ENCODE measurements at regions not wholly inside any gene's neighbourhood (a gene's known extent, or its start where the extent isn't known, plus 50 kb on each side); places are given as distances from the start of the nearest gene placed in this dataset.

DNA sequence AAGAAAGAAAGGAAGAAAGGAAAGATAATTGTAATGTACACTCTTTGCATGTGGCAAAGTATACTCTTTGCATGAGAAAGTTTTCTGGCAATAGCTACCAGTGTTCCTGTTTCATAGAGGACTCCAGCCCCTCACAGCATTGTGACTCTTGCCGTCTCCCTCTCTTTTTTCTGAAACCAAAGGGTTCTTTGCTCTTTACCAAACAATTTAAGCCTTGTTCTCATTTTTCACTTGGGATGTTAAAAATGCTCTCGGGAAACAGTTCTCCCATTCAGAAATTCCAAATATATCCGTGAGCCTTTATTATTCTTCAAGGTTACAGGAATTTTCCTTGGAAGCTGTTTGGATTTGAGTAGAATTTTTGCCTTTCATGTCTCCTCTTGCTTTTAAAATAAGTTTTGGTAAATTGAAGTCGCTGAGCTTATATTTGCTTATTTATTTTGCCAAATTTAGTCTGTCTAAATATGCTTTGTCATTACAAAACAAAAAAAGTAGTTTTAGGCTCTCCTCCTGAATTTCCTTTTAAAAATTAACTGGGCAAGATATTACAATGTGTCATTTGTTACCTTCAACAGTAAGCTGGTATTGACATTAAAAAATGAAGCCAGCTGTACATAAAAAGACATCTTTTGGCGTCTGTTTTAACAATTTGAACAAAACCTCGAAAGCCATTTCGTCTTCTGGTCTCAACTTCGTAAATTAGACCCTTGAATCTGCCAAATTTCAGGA, 103.8 kb upstream of the ARMC2 start:
- Histone ChIP-seq H3K27me3 (ENCODE audit: control insufficient read depth, insufficient read depth, low read length) (no peaks in the 10 kb centered on the region), H3K4me3 (ENCODE audit: low read depth, low read length) (no peak overlapping the region), H3K4me1 (ENCODE audit: control insufficient read depth, insufficient read depth, low read length) (peaks cover 12% of the 10 kb centered on the region), H3K36me3 (ENCODE audit: control insufficient read depth, insufficient read depth, low read length) (no peaks in the 10 kb centered on the region), H3K9ac (ENCODE audit: low read length) (no peak overlapping the region), H3K9me3 (ENCODE audit: control insufficient read depth, insufficient read depth, low read depth, low read length) (no peaks in the 10 kb centered on the region), H3K27ac (ENCODE audit: low read depth, low read length) (no peak overlapping the region)

DNA sequence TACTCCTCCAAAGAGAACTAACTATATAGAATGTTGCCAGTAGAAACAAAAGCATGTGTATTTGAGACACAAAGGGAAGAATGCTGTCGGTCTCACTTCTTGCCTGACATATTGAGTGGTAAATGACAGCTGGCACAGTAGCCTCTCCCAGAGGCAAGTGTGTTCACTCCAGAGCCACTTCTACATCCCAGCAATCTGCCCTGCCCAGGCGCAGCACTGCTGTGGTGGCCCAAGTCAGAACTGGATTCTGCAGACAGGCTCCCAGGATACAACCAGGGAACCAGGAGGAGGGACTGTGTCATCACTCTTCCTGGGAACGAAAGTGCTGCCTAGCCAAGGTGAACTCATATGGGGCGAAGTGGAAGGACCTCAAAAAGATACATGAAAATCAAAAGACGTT, 103.2 kb upstream of the ARMC2 start:
- H3K27me3 ChIP-seq (ENCODE audit: control insufficient read depth, insufficient read depth, low read length) = no peaks in the 10 kb centered on the region
- no peak overlapping the region for H3K4me3 ChIP-seq (ENCODE audit: low read depth, low read length)
- no peaks in the 10 kb centered on the region for H3K36me3 ChIP-seq (ENCODE audit: control insufficient read depth, insufficient read depth, low read length)
- H3K9ac ChIP-seq (ENCODE audit: low read length) = no peak overlapping the region
- H3K4me1 ChIP-seq (ENCODE audit: control insufficient read depth, insufficient read depth, low read length) = peaks cover 12% of the 10 kb centered on the region
- no peaks in the 10 kb centered on the region for H3K9me3 ChIP-seq (ENCODE audit: control insufficient read depth, insufficient read depth, low read depth, low read length)
- H3K27ac ChIP-seq (ENCODE audit: low read depth, low read length) = no peak overlapping the region

DNA sequence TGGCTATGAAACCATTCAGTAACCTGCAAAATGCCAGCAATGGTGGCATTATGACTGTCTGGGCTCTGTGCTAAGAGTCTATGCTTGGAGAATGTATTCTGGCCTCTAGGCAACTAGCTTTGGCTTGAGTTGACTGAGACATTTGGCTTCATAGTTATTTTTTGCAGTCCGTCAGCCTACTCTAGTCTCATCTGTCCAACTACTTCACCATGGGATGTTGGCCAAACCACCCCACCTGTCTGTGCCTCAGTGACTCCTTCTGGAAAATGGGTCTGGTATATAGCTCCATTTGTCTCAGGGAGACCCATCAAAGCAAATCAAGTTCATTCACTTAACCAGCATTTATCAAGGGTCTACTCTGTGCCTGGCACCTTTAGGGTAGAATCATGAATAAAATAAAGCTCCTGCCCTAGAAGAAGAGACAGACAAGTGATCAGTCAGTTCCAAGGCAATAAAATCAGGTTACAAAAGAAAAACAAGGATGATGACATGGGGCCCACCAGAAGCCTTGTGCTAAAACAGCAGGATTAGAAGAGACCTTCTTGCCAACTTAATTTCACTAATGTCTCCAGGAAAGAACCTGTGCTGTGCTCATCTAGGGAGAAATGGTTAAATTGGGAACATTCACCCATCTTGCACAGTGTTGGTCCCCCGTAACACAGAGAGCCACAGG, 102.4 kb upstream of the ARMC2 start:
- H3K4me3 ChIP-seq (ENCODE audit: low read depth, low read length) = no peak overlapping the region
- peaks cover 12% of the 10 kb centered on the region for H3K4me1 ChIP-seq (ENCODE audit: control insufficient read depth, insufficient read depth, low read length)
- no peak overlapping the region for H3K27ac ChIP-seq (ENCODE audit: low read depth, low read length)
- H3K36me3 ChIP-seq (ENCODE audit: control insufficient read depth, insufficient read depth, low read length) = no peaks in the 10 kb centered on the region
- no peaks in the 10 kb centered on the region for H3K9me3 ChIP-seq (ENCODE audit: control insufficient read depth, insufficient read depth, low read depth, low read length)
- no peaks in the 10 kb centered on the region for H3K27me3 ChIP-seq (ENCODE audit: control insufficient read depth, insufficient read depth, low read length)
- H3K9ac ChIP-seq (ENCODE audit: low read length) = no peak overlapping the region

DNA sequence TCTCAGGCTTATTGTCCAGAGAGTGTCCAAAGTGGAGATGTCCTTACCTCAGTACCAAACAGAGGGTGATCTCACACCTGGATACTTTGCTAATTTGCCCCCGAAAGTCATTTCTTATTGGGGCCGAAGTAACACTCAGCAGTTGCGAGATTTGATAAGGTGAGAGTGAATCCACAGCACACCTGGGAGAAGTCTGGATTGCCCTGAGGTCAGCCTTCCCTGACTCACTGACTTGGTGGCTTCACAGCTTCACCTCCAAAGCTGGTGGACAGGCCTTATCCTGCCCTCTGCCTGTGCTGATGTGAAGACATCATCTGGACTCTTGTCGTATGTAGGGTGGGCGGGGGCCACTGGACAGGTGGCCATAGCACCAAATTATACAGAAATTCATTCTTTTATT, 101.9 kb upstream of the ARMC2 start:
- H3K36me3 ChIP-seq (ENCODE audit: control insufficient read depth, insufficient read depth, low read length) = no peaks in the 10 kb centered on the region
- no peaks in the 10 kb centered on the region for H3K27me3 ChIP-seq (ENCODE audit: control insufficient read depth, insufficient read depth, low read length)
- H3K4me3 ChIP-seq (ENCODE audit: low read depth, low read length) = no peak overlapping the region
- H3K4me1 ChIP-seq (ENCODE audit: control insufficient read depth, insufficient read depth, low read length) = peaks cover 12% of the 10 kb centered on the region
- no peak overlapping the region for H3K9ac ChIP-seq (ENCODE audit: low read length)
- no peak overlapping the region for H3K27ac ChIP-seq (ENCODE audit: low read depth, low read length)
- no peaks in the 10 kb centered on the region for H3K9me3 ChIP-seq (ENCODE audit: control insufficient read depth, insufficient read depth, low read depth, low read length)

DNA sequence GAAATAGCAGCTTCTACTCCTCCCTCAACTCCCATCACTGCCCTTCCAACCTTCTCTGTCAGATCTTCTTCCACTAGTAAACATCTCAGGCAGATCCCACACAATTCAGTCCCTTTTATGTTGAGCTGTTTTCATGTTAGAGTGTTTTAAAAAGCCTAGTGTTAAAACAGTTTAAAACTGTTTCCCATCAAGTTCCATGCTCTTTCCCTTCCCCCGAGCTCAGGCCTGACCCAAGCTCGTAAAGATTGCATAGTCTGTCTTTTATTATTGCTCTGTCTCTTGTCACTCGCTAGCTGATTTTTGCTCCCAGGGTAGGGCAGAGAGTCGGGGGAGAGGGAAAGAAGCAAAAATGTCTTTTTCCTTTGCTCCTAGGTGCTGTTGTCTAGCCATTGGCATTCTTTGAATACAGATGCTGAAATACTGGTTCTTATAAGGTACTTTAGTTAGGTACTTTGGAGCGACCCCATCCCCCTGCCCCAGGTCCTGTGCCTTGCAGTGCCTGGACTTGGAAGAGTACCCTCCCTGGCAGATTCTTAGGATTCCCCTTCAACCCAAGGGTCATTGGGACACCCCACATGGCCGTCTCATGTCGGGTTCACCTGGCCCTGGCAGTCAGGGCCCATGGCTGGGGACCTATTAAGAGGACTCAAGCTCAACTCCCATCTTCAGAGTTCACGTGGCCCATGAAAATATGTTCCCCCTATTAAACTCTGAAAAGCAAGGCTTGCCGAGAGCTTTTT, 101.2 kb upstream of the ARMC2 start:
- Histone ChIP-seq H3K9me3 (ENCODE audit: control insufficient read depth, insufficient read depth, low read depth, low read length) (no peaks in the 10 kb centered on the region), H3K9ac (ENCODE audit: low read length) (no peak overlapping the region), H3K27me3 (ENCODE audit: control insufficient read depth, insufficient read depth, low read length) (no peaks in the 10 kb centered on the region), H3K4me3 (ENCODE audit: low read depth, low read length) (no peak overlapping the region), H3K36me3 (ENCODE audit: control insufficient read depth, insufficient read depth, low read length) (no peaks in the 10 kb centered on the region), H3K27ac (ENCODE audit: low read depth, low read length) (no peak overlapping the region), H3K4me1 (ENCODE audit: control insufficient read depth, insufficient read depth, low read length) (peaks cover 12% of the 10 kb centered on the region)

DNA sequence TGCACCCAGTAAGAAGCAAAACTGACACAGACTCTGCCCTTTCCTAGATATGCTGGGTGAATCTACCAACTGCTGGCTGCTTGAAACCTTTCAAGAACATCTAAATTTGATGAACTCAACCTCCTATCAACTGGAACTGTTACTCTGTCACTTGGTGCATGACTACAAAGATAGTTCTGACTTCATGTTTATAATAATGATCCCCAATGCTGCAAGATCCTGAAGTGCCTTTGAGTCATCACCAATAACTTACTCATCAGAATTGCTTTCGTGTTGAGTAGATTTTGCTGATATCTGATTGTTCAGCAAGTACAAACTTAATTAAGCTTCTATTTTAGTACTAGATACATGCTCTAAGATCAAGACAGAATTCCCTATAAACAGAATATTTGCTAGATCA, 100.2 kb upstream of the ARMC2 start:
- H3K9ac ChIP-seq (ENCODE audit: low read length) = no peak overlapping the region
- peaks cover 12% of the 10 kb centered on the region for H3K4me1 ChIP-seq (ENCODE audit: control insufficient read depth, insufficient read depth, low read length)
- no peak overlapping the region for H3K27ac ChIP-seq (ENCODE audit: low read depth, low read length)
- no peaks in the 10 kb centered on the region for H3K9me3 ChIP-seq (ENCODE audit: control insufficient read depth, insufficient read depth, low read depth, low read length)
- no peak overlapping the region for H3K4me3 ChIP-seq (ENCODE audit: low read depth, low read length)
- no peaks in the 10 kb centered on the region for H3K36me3 ChIP-seq (ENCODE audit: control insufficient read depth, insufficient read depth, low read length)
- no peaks in the 10 kb centered on the region for H3K27me3 ChIP-seq (ENCODE audit: control insufficient read depth, insufficient read depth, low read length)

DNA sequence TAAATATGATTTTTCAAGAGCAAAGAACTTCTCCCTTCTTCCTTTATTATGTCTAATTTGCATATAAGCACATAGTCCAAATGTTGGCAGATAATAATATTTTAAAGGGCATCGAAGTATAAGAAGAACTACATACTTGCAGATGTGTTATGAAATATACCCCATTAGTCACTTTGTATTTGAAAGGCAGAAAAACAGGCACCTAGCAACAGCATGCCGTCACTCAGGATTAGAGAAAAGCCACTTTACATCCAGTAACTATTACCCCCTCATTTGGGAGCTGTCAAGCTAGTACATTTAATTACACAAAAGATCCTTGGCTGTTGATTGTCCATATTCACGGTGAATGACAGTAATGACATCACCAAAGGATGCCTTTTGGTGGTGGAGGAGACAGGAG, 99.3 kb upstream of the ARMC2 start:
- Histone ChIP-seq H3K27ac (ENCODE audit: low read depth, low read length) (no peak overlapping the region), H3K4me3 (ENCODE audit: low read depth, low read length) (no peak overlapping the region), H3K9ac (ENCODE audit: low read length) (no peak overlapping the region), H3K9me3 (ENCODE audit: control insufficient read depth, insufficient read depth, low read depth, low read length) (no peaks in the 10 kb centered on the region), H3K4me1 (ENCODE audit: control insufficient read depth, insufficient read depth, low read length) (peaks cover 12% of the 10 kb centered on the region), H3K27me3 (ENCODE audit: control insufficient read depth, insufficient read depth, low read length) (no peaks in the 10 kb centered on the region), H3K36me3 (ENCODE audit: control insufficient read depth, insufficient read depth, low read length) (no peaks in the 10 kb centered on the region)

DNA sequence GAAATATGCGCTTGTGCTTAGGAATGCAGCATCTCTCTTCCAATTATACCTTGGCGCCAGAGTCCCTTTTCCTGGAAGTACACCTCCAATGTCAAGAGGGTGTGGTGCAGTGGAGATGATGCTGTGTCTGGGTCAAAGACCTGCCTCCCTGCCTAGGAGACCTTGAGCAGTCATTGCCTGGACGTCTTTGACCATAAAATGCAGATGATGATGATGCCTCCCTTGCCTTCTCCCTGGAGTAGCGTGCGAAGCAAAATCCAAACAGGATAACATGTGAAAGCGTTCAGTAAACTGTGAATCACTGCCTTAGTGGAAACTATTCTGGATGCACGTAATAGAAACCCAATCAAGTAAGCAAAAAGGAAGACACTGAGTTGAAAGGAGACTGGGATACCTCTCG, 97.4 kb upstream of the ARMC2 start:
- no peak overlapping the region for H3K27ac ChIP-seq (ENCODE audit: low read depth, low read length)
- H3K9ac ChIP-seq (ENCODE audit: low read length) = no peak overlapping the region
- no peak overlapping the region for H3K4me3 ChIP-seq (ENCODE audit: low read depth, low read length)
- no peaks in the 10 kb centered on the region for H3K4me1 ChIP-seq (ENCODE audit: control insufficient read depth, insufficient read depth, low read length)
- H3K27me3 ChIP-seq (ENCODE audit: control insufficient read depth, insufficient read depth, low read length) = no peaks in the 10 kb centered on the region
- no peaks in the 10 kb centered on the region for H3K9me3 ChIP-seq (ENCODE audit: control insufficient read depth, insufficient read depth, low read depth, low read length)
- no peaks in the 10 kb centered on the region for H3K36me3 ChIP-seq (ENCODE audit: control insufficient read depth, insufficient read depth, low read length)

DNA sequence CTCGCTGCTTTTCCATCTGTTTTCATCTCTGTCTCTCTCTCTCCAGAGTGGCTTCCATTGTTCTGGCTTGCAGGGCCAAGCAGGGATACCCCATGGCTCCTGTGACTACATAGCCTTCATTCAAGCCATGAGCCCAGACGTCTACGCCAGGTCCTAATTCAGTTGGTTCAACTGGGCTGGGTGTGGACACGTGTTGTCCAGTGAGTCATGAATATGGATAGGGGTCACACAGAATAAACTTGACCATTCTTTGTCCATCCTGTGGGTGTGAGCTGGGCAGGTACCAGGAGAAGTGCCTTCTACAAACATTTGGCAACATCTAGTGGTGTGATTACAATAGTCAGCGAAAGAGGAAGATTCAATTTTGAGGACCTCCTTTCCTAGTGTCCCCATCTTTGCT, 96.9 kb upstream of the ARMC2 start:
- H3K4me1 ChIP-seq (ENCODE audit: control insufficient read depth, insufficient read depth, low read length) = no peaks in the 10 kb centered on the region
- H3K9ac ChIP-seq (ENCODE audit: low read length) = no peak overlapping the region
- no peaks in the 10 kb centered on the region for H3K9me3 ChIP-seq (ENCODE audit: control insufficient read depth, insufficient read depth, low read depth, low read length)

DNA sequence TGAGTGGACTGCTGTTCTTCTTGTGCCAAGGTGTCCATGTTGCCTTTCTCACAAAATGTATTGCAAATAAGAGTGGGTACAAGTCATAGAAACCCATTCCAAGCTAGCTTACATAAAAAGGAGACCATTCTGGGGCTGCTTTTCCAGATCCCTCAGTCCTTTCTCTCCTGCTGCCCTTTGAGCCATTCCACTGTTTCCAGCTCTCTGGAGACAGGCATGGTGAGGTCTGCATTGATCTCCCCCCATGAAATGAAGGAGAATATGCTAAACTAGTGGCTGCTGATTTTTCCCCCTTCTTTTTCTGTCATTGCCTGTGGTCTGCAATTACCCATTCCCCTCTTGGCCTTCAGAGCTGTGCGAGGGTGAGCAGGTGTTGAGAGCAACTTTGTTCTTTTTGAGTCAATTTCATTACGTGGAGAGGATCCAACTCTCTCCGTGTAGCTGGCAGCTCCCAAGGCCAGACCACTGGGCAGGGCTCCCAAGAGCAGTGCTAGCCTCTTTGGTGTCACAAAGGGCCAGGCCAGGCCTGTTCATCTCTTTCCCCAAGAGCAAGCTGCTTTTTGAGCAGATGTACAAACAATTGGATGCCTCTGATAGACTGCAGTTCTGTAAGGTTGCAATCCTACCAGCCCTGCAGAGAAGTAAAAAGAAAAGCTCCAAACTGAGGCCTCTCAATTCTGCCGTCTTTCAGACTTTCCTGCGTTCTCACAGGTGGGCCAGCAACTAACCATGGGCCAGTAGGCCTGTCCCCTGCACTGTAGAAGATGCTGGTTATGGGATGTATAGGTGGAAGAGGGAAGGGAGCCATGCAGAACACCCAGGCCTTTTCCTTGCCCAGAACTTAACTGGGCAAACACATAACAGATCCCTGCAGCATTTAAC, 96.1 kb upstream of the ARMC2 start:
- Histone ChIP-seq H3K27ac (ENCODE audit: low read depth, low read length) (no peak overlapping the region), H3K4me1 (ENCODE audit: control insufficient read depth, insufficient read depth, low read length) (no peaks in the 10 kb centered on the region), H3K9me3 (ENCODE audit: control insufficient read depth, insufficient read depth, low read depth, low read length) (no peaks in the 10 kb centered on the region), H3K27me3 (ENCODE audit: control insufficient read depth, insufficient read depth, low read length) (no peaks in the 10 kb centered on the region), H3K36me3 (ENCODE audit: control insufficient read depth, insufficient read depth, low read length) (no peaks in the 10 kb centered on the region), H3K4me3 (ENCODE audit: low read depth, low read length) (no peak overlapping the region), H3K9ac (ENCODE audit: low read length) (no peak overlapping the region)

More for the DNA sequence above, 96.9 kb upstream of the ARMC2 start:
- Histone ChIP-seq H3K36me3 (ENCODE audit: control insufficient read depth, insufficient read depth, low read length) (no peaks in the 10 kb centered on the region), H3K27me3 (ENCODE audit: control insufficient read depth, insufficient read depth, low read length) (no peaks in the 10 kb centered on the region), H3K4me3 (ENCODE audit: low read depth, low read length) (no peak overlapping the region), H3K27ac (ENCODE audit: low read depth, low read length) (no peak overlapping the region)

All from HUES6 (cell line).